HUDEP-2 (cell line): ENCODE measurements at regions not wholly inside any gene's neighbourhood (a gene's known extent, or its start where the extent isn't known, plus 50 kb on each side); places are given as distances from the start of the nearest gene placed in this dataset.

Experiments
- DNase-seq, 76 experiments: peaks; one replicate each; lab custom pipeline; 2025; ENCODE audit not compliant: unreplicated experiment in 76 of 76; lab: John Stamatoyannopoulos, UW

GRCh38 chr2:2707206-2707991, 376.3 kb upstream of the MYT1L start:
- no peak for DNase-seq

DNA sequence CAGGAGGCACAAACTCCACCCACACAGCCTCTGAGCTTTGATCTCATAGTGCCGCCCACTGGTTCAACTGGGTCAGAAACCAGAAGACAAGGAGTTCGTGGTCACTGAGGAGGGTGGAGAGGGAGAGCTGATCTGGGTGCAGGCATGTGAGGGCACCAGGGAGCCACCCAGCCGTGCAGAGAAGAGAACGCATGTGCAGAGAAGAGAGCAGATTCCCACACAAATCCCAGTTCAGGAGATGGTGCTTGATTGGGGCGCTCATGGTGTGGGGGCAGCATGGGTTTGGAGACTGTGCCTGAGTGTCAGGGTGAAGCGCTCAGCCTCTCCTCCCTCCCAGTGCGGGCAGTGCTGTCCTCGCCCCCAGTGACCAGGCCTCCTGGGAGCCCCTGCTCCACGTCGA, 375.2 kb upstream of the MYT1L start:
- DNase-seq = no peak

DNA sequence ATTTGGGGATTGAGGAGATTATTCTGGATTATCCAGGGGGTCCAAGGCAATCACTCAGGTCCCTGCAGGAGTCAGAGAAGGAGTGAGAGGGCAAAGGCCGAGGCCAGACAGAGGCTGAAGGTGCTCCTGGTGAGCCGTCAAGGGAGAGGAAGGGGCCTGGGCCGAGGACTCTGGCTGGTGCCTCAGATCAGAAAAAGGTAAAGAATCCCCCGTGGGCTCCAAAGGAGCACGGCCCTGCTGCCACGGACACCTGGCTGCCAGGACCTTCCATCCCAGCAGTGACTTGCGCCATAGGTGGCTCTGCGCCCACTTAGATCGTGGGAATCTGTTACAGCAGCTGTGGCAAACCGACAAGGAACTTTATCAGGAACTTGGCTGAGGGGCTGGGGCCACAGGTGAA, 374.8 kb upstream of the MYT1L start:
- DNase-seq = no peak

- DNase-seq = no peak
Measured at GRCh38 chr2:2704428-2705090, 373.5 kb upstream of the MYT1L start.

- DNase-seq = no peak
Measured at GRCh38 chr2:2703762-2704427, 372.8 kb upstream of the MYT1L start.

DNA sequence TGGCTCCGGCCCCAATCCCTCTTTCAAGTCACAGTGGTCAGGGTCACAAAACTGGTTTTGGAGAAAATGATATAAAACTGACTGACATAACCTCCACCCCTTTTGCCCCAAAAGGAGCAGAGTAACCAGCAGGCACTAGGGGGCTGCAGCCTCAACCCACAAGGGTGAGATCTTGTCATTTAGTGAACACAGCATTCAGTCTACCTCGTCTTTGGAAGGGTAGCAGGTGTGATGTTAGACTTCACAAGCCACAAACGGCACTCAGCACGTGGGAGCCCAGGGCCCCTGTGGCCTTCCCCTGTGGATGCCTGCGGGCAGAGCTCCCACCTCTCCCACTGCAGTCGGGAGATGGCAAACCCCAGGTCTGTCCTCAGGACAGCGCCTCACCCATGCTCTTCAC, 372.1 kb upstream of the MYT1L start:
- no peak for DNase-seq

GRCh38 chr2:2702385-2702784, 371.3 kb upstream of the MYT1L start:
- DNase-seq = no peak

GRCh38 chr2:2701813-2702212, 370.7 kb upstream of the MYT1L start:
- DNase-seq = no peak

DNA sequence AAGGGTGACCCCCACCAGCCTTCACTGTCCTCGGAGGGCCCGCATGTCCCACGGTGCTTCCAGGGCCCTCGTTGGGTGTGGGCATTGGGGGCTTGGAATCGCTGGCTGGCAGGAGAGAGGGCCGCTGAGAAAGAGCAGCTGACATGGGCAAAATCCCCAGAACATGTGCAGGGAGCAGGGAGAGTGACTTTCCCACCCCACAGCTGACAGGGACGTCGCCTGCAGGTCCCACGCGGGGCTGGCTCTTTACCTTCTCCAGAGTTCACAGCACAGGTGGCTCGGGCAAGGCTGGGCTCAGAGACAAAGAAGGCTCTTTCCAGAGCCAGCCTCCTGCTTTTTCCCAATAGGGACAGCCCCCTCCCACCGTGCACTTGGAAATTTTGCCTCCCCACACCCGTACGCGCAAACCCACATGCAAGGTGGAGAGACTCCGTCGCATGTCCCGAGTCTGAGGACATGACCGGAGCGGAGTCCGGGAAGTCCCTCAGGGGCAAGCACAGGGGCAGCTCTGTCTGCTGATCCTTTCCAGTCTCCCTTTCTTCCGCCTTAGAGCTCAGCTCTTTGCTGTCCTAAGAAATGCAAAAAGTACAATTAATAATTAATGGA, 370.2 kb upstream of the MYT1L start:
- DNase-seq = no peak

DNA sequence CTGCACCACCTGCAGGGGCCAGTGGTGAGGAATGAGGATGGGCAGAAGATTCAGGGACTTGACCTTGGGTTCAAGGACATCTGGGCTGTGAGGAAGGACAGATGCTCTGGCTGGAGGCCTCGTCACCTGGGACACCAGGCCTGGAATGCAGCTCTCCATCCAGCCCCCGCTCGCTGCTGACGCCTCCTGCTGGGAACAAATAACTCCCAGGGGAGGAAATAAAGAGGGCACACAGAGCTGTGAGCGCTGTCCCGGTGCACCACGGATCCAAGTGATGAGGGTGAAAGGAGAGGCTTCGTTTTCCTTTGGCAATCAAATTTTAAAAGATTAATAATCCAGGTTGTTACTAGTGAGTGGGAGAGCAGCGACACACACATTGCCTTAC, 368.0 kb upstream of the MYT1L start:
- DNase-seq = no peak

- DNase-seq = peak in 11 of 76 experiments; percentile 0 to 24 (median 4)
Measured at GRCh38 chr2:2698182-2699120, 367.4 kb upstream of the MYT1L start.

GRCh38 chr2:2696733-2697455, 365.8 kb upstream of the MYT1L start:
- DNase-seq = no peak

DNA sequence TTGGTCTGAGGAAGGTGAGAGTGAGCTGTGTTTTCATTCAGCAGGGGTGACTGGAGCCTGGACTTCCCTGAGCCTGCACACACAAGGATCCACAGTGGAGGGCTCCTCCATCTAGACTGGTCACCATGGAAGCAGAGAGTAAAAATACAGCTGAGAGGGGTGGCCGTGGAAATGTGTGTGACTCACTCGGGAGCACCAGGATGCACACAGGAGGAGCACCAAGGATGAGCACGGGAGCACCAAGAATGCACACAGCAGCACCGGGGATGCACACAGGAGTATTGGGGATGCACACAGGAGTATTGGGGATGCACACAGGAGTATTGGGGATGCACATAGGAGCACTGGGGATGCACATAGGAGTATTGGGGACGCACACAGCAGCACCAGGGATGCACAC, 365.2 kb upstream of the MYT1L start:
- no peak for DNase-seq

- DNase-seq = no peak
Measured at GRCh38 chr2:2694746-2695145, 363.7 kb upstream of the MYT1L start.

DNA sequence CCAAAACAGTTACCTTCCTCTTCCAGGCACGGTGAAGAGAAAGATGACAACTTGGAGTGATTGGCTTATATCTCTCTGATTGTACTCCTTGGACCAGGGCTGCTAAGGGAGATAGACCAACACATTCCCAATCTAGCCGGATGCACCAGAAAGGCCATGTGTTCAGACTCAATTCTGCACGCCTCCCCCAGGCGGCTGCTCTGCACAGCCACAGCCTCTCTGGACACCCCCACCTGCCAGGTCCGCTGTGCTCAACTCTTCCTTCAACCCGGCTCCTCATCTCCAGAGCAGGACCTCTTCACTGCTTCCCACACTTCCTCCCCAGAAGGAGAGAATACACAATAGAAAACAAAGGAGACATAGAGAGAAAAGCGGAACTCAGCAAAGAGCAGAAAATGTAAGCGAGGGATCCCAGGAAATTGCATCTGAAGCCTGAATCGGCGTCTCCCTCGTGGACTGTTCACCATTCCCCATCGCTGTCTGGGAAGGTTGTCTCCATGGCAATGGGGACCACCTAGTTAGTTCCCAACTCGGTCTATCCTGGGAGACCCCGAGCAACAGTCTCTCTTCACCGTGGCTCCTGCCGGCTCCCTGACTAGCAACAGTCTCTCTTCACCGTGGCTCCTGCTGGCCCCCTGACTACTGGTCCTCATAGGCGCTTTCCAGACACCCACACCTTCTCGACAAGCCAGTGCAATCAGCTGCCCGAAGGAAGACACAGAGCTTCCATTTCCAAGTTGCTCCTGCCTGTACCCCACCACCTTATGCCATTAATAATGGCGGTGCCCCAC, 361.7 kb upstream of the MYT1L start:
- DNase-seq = no peak

GRCh38 chr2:2691419-2691818, 360.3 kb upstream of the MYT1L start:
- no peak for DNase-seq

DNA sequence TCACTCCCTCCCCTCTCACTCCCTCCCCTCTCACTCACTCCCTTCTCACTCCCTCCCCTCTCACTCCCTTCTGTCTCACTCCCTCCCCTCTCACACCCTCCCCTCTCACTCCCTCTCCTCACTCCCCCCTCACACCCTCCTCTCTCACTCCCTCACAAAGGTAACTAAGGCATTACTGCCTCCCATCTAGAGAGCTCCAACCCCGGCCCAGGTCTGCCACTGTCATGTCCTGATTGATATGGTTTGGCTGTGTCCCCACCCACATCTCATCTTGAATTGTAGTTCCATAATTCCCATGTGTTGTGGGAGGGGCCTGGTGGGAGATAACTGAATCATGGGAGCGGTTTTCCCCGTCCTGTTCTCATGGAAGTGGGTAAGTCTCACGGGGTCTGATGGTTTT, 359.9 kb upstream of the MYT1L start:
- DNase-seq = no peak

DNA sequence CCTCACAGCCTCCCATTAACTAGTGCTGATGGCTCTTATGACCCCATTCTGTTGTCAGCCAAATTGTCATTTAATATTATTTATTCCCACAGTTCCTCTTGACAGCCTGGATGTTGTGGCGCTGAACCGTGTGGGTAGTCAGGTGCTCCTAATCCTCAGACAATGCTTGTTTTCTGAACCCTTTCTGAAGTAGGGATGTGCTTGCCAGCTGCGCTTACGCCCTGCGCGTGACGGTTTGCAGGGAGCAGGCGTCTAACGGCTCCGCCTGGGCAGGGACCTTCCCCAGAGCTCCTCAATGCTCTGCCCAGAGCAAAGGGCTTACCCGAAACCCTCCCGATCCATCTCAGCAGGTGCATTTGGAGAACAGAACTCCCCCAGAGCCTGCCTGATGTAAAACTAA, 358.2 kb upstream of the MYT1L start:
- DNase-seq = no peak

DNA sequence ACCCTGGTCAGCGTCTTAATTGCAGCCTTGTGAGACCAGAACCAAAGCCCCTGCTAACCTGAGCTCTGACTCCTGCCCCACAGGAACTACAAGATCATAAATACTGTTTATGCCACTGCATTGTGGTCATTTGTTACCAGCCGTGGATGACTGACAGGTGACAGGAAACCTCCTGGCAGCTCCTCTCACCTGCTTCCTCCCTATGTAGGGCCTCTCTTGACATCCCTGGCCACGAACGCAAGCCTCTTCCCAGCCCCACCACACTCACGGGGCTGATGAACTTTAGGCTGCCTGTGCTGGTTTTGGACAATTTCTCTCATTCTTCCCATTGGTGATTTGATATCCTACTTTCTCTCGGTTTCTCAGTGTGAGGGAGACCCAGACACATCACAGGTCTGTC, 357.2 kb upstream of the MYT1L start:
- DNase-seq = no peak
